ENCODE measurements at regions not wholly inside any gene's neighbourhood (a gene's known extent, or its start where the extent isn't known, plus 50 kb on each side); places are given as distances from the start of the nearest gene placed in this dataset.

DNA sequence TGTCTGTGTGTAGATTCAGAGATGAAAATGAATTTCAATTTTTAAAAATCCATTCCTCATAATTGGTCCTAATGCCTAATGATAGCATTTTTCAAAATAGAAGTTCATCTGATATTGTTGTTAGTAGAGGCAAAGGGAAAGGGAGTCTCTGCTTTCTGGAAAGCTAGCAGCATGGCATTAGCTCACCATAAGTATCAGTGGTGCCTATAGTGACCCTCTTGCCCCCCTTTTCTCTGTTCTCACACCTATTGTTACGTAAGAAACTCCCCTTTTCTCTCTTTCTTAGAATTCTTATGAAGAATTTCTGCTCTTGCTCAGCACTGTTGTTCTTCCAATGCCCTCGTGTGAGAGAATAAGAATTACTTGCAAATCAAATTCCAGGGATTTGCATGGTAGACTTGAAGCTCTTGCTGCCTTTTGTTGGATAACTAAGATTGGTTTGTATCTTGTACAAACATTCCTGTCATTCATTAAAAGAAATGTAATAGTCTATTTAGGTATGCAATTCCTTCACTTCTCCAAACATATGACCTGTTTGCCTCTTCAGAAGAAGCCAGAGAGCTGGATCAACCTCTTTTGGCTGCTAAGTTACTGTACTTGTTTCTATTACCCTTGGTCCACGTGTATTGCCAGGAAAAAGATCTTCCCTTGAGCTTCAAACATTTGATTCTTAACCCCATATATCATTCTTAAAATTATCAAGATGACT lies 69.2 kb upstream of the MAGI3 start:
- Histone ChIP-seq H3K79me2 (ENCODE audit: low read length) (no peaks in the 10 kb centered on the region), H3K9me2 (replicated peaks; ENCODE audit: low read length) (no peaks in the 10 kb centered on the region), H3K4me1 (ENCODE audit: insufficient read depth, low read length) (peaks cover 46% of the 10 kb centered on the region), H4K20me1 (ENCODE audit: low read length) (no peaks in the 10 kb centered on the region), H2AFZ (ENCODE audit: low read length) (no peak overlapping the region), H3K9ac (ENCODE audit: low read length) (no peak overlapping the region), H3K27ac (ENCODE audit: low read length) (no peak overlapping the region), H3K4me3 (ENCODE audit: low read length) (no peak overlapping the region), H3F3A (ENCODE audit: low read length, unreplicated experiment) (no peaks in the 10 kb centered on the region), H3K36me3 (ENCODE audit: low read depth, low read length) (no peaks in the 10 kb centered on the region), H3K4me2 (ENCODE audit: low read length) (peak overlapping the region; percentile 60), H3K27me3 (ENCODE audit: low read length) (no peaks in the 10 kb centered on the region), H3K9me3 (ENCODE audit: low read length) (no peaks in the 10 kb centered on the region)
- CTCF ChIA-PET, result no interaction called here
- no TSS peak for BruUV-seq (replicated peaks)
- TF ChIP-seq, protein P1, sequence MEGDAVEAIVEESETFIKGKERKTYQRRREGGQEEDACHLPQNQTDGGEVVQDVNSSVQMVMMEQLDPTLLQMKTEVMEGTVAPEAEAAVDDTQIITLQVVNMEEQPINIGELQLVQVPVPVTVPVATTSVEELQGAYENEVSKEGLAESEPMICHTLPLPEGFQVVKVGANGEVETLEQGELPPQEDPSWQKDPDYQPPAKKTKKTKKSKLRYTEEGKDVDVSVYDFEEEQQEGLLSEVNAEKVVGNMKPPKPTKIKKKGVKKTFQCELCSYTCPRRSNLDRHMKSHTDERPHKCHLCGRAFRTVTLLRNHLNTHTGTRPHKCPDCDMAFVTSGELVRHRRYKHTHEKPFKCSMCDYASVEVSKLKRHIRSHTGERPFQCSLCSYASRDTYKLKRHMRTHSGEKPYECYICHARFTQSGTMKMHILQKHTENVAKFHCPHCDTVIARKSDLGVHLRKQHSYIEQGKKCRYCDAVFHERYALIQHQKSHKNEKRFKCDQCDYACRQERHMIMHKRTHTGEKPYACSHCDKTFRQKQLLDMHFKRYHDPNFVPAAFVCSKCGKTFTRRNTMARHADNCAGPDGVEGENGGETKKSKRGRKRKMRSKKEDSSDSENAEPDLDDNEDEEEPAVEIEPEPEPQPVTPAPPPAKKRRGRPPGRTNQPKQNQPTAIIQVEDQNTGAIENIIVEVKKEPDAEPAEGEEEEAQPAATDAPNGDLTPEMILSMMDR (conservative IDR thresholded peaks at IDR 0.05; ENCODE audit: low read depth, low read length), result no peak
- TF ChIP-seq EZH2phosphoT487 (IDR thresholded peaks at IDR 0.05; ENCODE audit: borderline replicate concordance, low read length) (no peak), EZH2 (IDR thresholded peaks at IDR 0.05; ENCODE audit: low read length, unreplicated experiment) (no peak)
- POLR2A ChIA-PET (ENCODE audit: unreplicated experiment), result interaction anchor here (0.6 to 0.8 kb wide), 2 partner anchors 13 to 68 kb away, joined by 3 to 8 read pairs; no protein-coding TSS in a partner anchor
- intact Hi-C loops (cut with micrococcal nuclease), result loop anchor here (2.0 to 10.0 kb wide), 3 partner anchors 70 to 354 kb away; partner anchors contain the start of gene MAGI3
- no peak for ATAC-seq
- DNase-seq, result peak; percentile 11

DNA sequence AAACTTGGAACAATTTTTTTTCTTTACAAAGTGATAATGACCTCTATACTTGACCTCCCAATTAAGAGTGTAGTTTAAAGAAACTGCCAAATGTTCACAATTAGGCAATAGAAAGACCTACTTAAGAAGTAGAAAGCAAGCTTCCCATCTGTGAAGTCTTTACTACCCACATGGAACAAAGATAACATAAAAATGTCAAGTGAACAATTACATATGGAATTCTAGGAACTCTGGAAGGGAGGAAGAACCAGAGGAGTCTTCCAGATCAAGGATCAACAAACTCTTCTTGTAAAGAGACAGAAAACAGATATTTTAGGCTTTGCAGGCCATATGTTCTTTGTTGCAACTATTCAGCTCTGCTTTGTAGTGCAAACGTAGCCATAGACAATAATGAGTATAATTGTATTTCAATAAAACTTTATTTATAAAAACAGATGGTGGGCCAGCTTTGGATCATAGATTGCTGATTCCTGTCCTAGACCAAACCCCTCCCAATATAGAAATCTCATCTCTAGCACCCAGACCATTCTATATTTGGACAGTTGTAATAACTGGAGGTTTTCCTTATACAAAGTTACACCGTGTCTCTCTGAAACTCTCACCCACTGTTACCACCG lies 68.4 kb upstream of the MAGI3 start:
- H3K27ac ChIP-seq (ENCODE audit: low read length), result no peak overlapping the region
- H3K4me3 ChIP-seq (ENCODE audit: low read length), result no peak overlapping the region
- TF ChIP-seq, protein P1 (conservative IDR thresholded peaks at IDR 0.05; ENCODE audit: low read depth, low read length), result no peak
- TF ChIP-seq EZH2 (IDR thresholded peaks at IDR 0.05; ENCODE audit: low read length, unreplicated experiment) (no peak), EZH2phosphoT487 (IDR thresholded peaks at IDR 0.05; ENCODE audit: borderline replicate concordance, low read length) (no peak)
- H3K9ac ChIP-seq (ENCODE audit: low read length), result no peak overlapping the region
- intact Hi-C loops (cut with micrococcal nuclease), result loop anchor here (2.0 to 10.0 kb wide), 3 partner anchors 69 to 353 kb away; partner anchors contain the start of gene MAGI3
- no peaks in the 10 kb centered on the region for H3K9me3 ChIP-seq (ENCODE audit: low read length)
- DNase-seq (no peak), ATAC-seq (no peak)
- ChIA-PET CTCF (no interaction called here), POLR2A (ENCODE audit: unreplicated experiment) (interaction anchor here (0.8 kb wide), 1 partner anchor 68 kb away, joined by 3 read pairs; no protein-coding TSS in a partner anchor)
- no peaks in the 10 kb centered on the region for H3K27me3 ChIP-seq (ENCODE audit: low read length)
- no peaks in the 10 kb centered on the region for H4K20me1 ChIP-seq (ENCODE audit: low read length)
- no peaks in the 10 kb centered on the region for H3K36me3 ChIP-seq (ENCODE audit: low read depth, low read length)
- no peaks in the 10 kb centered on the region for H3K79me2 ChIP-seq (ENCODE audit: low read length)
- H3K4me1 ChIP-seq (ENCODE audit: insufficient read depth, low read length), result peaks cover 46% of the 10 kb centered on the region
- H3F3A ChIP-seq (ENCODE audit: low read length, unreplicated experiment), result no peaks in the 10 kb centered on the region
- H2AFZ ChIP-seq (ENCODE audit: low read length), result no peak overlapping the region
- no peaks in the 10 kb centered on the region for H3K9me2 ChIP-seq (replicated peaks; ENCODE audit: low read length)
- H3K4me2 ChIP-seq (ENCODE audit: low read length), result no peak overlapping the region
- no TSS peak for BruUV-seq (replicated peaks)

DNA sequence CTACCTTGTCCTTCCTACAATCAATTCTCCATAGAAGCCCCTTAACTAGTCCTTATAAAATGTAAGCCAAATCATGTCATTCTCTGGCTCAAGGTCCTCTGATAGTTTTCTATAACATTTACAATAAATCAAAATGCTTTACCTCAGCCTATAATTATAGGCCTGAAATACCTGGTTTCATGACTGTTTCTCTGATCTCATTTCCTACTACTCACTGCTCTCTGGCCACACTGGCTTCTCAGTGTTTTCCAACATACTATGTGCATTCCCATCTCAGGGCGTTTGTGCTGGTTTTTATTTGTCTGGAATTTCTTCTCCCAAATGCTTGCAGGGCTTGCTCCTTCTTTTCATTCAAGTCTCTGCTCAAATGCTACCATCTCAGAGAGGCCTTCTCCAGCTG lies 67.9 kb upstream of the MAGI3 start:
- no peak for TF ChIP-seq EZH2 (IDR thresholded peaks at IDR 0.05; ENCODE audit: low read length, unreplicated experiment)
- Histone ChIP-seq H3K27ac (ENCODE audit: low read length) (no peak overlapping the region), H3K4me2 (ENCODE audit: low read length) (no peak overlapping the region), H3K79me2 (ENCODE audit: low read length) (no peaks in the 10 kb centered on the region), H3K9me2 (replicated peaks; ENCODE audit: low read length) (no peaks in the 10 kb centered on the region), H3K9me3 (ENCODE audit: low read length) (no peaks in the 10 kb centered on the region), H3K9ac (ENCODE audit: low read length) (no peak overlapping the region), H3K4me3 (ENCODE audit: low read length) (no peak overlapping the region), H3K4me1 (ENCODE audit: insufficient read depth, low read length) (peaks cover 46% of the 10 kb centered on the region), H3F3A (ENCODE audit: low read length, unreplicated experiment) (no peaks in the 10 kb centered on the region), H2AFZ (ENCODE audit: low read length) (no peak overlapping the region), H4K20me1 (ENCODE audit: low read length) (no peaks in the 10 kb centered on the region), H3K36me3 (ENCODE audit: low read depth, low read length) (no peaks in the 10 kb centered on the region), H3K27me3 (ENCODE audit: low read length) (no peaks in the 10 kb centered on the region)
- POLR2A ChIA-PET (ENCODE audit: unreplicated experiment), result no interaction called here
- CTCF ChIA-PET, result no interaction called here
- BruUV-seq (replicated peaks), result no TSS peak
- intact Hi-C loops (cut with micrococcal nuclease), result loop anchor here (5.0 to 10.0 kb wide), 2 partner anchors 135 to 352 kb away; no protein-coding TSS in a partner anchor
- peak; percentile 43 for DNase-seq
- ATAC-seq, result no peak

Data from PC-3 (cell line).